OCI-LY7 (cell line): ENCODE measurements at regions not wholly inside any gene's neighbourhood (a gene's known extent, or its start where the extent isn't known, plus 50 kb on each side); places are given as distances from the start of the nearest gene placed in this dataset.

Experiments
- CTCF ChIP-seq: fragments of 200-600 bp; sonication (generic); conservative IDR thresholded peaks from 2 replicates; pipeline ENCODE4 v1.5.1; 2014; ENCODE audit warnings: mild to moderate bottlenecking, antibody characterized with exemption, low read length, moderate library complexity, mixed read lengths
- EZH2phosphoT487 ChIP-seq: fragments of 200-600 bp; sonication (generic); IDR thresholded peaks from 2 replicates; pipeline ENCODE4 v1.6.1; 2018; ENCODE audit warnings: low read depth, borderline replicate concordance, mild to moderate bottlenecking, mixed run types, antibody characterized with exemption, low read length, moderate library complexity, mixed read lengths

- no peak for TF ChIP-seq CTCF
- TF ChIP-seq EZH2phosphoT487 = no peak
These were observed 284.6 kb downstream of the SP3 start for GRCh38 chr2:173680574-173680973.
